HCT116 (cell line): ENCODE measurements at regions not wholly inside any gene's neighbourhood (a gene's known extent, or its start where the extent isn't known, plus 50 kb on each side); places are given as distances from the start of the nearest gene placed in this dataset.

Source experiments
- CEBPB ChIP-seq: IDR thresholded peaks from 2 replicates; pipeline ENCODE4 v1.6.1; 2012; ENCODE audit warnings: low read depth
- EGR1 ChIP-seq: IDR thresholded peaks from 2 replicates; pipeline ENCODE4 v1.6.1; 2012; ENCODE audit warnings: low read depth
- EZH2 ChIP-seq: fragments of 200-600 bp; sonication (generic); IDR thresholded peaks from 2 replicates; pipeline ENCODE4 v1.6.1; 2017; ENCODE audit warnings: antibody characterized with exemption, mixed run types
- EZH2phosphoT487 ChIP-seq: fragments of 200-600 bp; IDR thresholded peaks from 2 replicates; pipeline ENCODE4 v1.6.1; 2018; ENCODE audit warnings: antibody characterized with exemption, borderline replicate concordance
- POLR2A ChIP-seq: IDR thresholded peaks from 2 replicates; pipeline ENCODE4 v1.7.0; 2011; ENCODE audit warnings: borderline replicate concordance; ENCODE audit not compliant: insufficient read depth, insufficient read length; ENCODE audit errors: extremely low read depth
- POLR2AphosphoS5 ChIP-seq: IDR thresholded peaks from 2 replicates; pipeline ENCODE4 v1.6.1; 2011; ENCODE audit warnings: mild to moderate bottlenecking, low read depth, low read length, moderate library complexity
- RAD21 ChIP-seq: IDR thresholded peaks from 2 replicates; pipeline ENCODE4 v1.6.1; 2012; ENCODE audit warnings: low read depth, mild to moderate bottlenecking
- SP1 ChIP-seq: IDR thresholded peaks from 2 replicates; pipeline ENCODE4 v1.6.1; 2012; ENCODE audit warnings: low read depth
- SRF ChIP-seq: IDR thresholded peaks from 2 replicates; pipeline ENCODE4 v1.6.1; 2012; ENCODE audit warnings: low read depth
- TCF7L2 ChIP-seq: IDR thresholded peaks from 2 replicates; pipeline ENCODE4 v1.7.0; 2011; ENCODE audit warnings: borderline replicate concordance, inconsistent platforms; ENCODE audit not compliant: insufficient read depth, insufficient read length; ENCODE audit errors: extremely low read depth
- ZNF274 ChIP-seq: fragments of 200-500 bp; sonication (Bioruptor generic); IDR thresholded peaks from 2 replicates; pipeline ENCODE4 v1.6.1; 2014; ENCODE audit warnings: mild to moderate bottlenecking, low read depth, low read length, inconsistent platforms
- TF ChIP-seq, protein P1 (sequence below), 3 experiments: fragments of 200-600 bp in 1 of 3; sonication (generic) in 1 of 3; IDR thresholded peaks in 2 of 3; conservative IDR thresholded peaks in 1 of 3; 2 replicates each; pipeline ENCODE4 v1.5.1; 2012 to 2017; ENCODE audit warnings: low read depth in 2 of 3, low read length in 2 of 3, antibody characterized with exemption in 1 of 3, borderline replicate concordance in 1 of 3, control low read depth in 1 of 3, mild to moderate bottlenecking in 1 of 3, mixed read lengths in 1 of 3, mixed run types in 1 of 3, moderate library complexity in 1 of 3; ENCODE audit not compliant: insufficient read depth in 1 of 3
- TF ChIP-seq, protein P2 (sequence below): IDR thresholded peaks from 2 replicates; pipeline ENCODE4 v1.6.1; 2012
- TF ChIP-seq, protein P3 (sequence below): IDR thresholded peaks from 2 replicates; pipeline ENCODE4 v1.6.1; 2012; ENCODE audit warnings: low read depth

DNA sequence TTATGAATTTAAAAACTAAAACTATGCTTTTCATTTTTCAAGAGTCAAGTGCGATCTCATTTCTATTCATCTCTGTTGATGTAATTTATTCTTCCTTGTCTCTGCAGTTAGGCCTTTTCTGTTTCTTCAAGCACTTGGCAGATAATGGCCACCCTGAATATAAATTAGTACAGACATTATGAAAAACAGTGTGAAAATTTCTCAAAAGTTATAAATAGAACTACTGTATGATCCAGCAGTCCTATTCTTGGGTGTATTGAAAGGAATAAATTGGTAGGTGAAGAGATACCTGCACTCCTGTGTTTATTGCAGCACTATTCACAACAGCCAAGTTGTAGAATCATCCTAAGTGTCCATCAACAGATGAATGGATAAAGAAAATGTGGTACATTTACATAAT lies 248.3 kb downstream of the DOK5 start:
- no peak for TF ChIP-seq EZH2
- no peak for TF ChIP-seq CEBPB
- TF ChIP-seq, protein P1, sequence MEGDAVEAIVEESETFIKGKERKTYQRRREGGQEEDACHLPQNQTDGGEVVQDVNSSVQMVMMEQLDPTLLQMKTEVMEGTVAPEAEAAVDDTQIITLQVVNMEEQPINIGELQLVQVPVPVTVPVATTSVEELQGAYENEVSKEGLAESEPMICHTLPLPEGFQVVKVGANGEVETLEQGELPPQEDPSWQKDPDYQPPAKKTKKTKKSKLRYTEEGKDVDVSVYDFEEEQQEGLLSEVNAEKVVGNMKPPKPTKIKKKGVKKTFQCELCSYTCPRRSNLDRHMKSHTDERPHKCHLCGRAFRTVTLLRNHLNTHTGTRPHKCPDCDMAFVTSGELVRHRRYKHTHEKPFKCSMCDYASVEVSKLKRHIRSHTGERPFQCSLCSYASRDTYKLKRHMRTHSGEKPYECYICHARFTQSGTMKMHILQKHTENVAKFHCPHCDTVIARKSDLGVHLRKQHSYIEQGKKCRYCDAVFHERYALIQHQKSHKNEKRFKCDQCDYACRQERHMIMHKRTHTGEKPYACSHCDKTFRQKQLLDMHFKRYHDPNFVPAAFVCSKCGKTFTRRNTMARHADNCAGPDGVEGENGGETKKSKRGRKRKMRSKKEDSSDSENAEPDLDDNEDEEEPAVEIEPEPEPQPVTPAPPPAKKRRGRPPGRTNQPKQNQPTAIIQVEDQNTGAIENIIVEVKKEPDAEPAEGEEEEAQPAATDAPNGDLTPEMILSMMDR (IDR thresholded peaks at IDR 0.05 in 2 of 3, conservative IDR thresholded peaks at IDR 0.05 in 1 of 3; ENCODE audit: borderline replicate concordance in 1 of 3, insufficient read depth in 1 of 3, low read depth in 2 of 3, low read length in 2 of 3) = no peak
- TF ChIP-seq, protein P2, sequence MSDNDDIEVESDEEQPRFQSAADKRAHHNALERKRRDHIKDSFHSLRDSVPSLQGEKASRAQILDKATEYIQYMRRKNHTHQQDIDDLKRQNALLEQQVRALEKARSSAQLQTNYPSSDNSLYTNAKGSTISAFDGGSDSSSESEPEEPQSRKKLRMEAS = no peak
- no peak for TF ChIP-seq POLR2AphosphoS5
- no peak for TF ChIP-seq RAD21
- TF ChIP-seq EZH2phosphoT487 = no peak
- TF ChIP-seq TCF7L2 = no peak
- TF ChIP-seq POLR2A = no peak
- no peak for TF ChIP-seq SP1
- no peak for TF ChIP-seq ZNF274
- TF ChIP-seq SRF = no peak
- TF ChIP-seq EGR1 = no peak
- TF ChIP-seq, protein P3, sequence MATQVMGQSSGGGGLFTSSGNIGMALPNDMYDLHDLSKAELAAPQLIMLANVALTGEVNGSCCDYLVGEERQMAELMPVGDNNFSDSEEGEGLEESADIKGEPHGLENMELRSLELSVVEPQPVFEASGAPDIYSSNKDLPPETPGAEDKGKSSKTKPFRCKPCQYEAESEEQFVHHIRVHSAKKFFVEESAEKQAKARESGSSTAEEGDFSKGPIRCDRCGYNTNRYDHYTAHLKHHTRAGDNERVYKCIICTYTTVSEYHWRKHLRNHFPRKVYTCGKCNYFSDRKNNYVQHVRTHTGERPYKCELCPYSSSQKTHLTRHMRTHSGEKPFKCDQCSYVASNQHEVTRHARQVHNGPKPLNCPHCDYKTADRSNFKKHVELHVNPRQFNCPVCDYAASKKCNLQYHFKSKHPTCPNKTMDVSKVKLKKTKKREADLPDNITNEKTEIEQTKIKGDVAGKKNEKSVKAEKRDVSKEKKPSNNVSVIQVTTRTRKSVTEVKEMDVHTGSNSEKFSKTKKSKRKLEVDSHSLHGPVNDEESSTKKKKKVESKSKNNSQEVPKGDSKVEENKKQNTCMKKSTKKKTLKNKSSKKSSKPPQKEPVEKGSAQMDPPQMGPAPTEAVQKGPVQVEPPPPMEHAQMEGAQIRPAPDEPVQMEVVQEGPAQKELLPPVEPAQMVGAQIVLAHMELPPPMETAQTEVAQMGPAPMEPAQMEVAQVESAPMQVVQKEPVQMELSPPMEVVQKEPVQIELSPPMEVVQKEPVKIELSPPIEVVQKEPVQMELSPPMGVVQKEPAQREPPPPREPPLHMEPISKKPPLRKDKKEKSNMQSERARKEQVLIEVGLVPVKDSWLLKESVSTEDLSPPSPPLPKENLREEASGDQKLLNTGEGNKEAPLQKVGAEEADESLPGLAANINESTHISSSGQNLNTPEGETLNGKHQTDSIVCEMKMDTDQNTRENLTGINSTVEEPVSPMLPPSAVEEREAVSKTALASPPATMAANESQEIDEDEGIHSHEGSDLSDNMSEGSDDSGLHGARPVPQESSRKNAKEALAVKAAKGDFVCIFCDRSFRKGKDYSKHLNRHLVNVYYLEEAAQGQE = no peak
